SK-N-SH (cell line): ENCODE measurements at regions not wholly inside any gene's neighbourhood (a gene's known extent, or its start where the extent isn't known, plus 50 kb on each side); places are given as distances from the start of the nearest gene placed in this dataset.

Experiments
- CHD2 ChIP-seq: fragments of 150-350 bp; IDR thresholded peaks from 2 replicates; pipeline ENCODE4 v1.6.1; 2018; ENCODE audit warnings: low read length; ENCODE audit not compliant: partially characterized antibody
- CTCF ChIP-seq: fragments of 200-600 bp; sonication (generic); IDR thresholded peaks from 2 replicates; pipeline ENCODE4 v1.6.1; 2017; ENCODE audit warnings: antibody characterized with exemption, mild to moderate bottlenecking, moderate library complexity
- ELF1 ChIP-seq: IDR thresholded peaks from 2 replicates; pipeline ENCODE4 v1.4.0; 2012
- EP300 ChIP-seq, 2 experiments: IDR thresholded peaks; 2 replicates each; pipeline versions ENCODE4 v1.4.0 to v1.6.1; 2012; ENCODE audit warnings: borderline replicate concordance in 1 of 2, low read depth in 1 of 2, low read length in 1 of 2
- EZH2phosphoT487 ChIP-seq: fragments of 200-600 bp; sonication (generic); IDR thresholded peaks from 2 replicates; pipeline ENCODE4 v1.6.1; 2017; ENCODE audit warnings: low read depth, mixed run types, mild to moderate bottlenecking, antibody characterized with exemption, moderate library complexity, borderline replicate concordance
- FOXJ3 ChIP-seq: sonication (generic); formaldehyde crosslinking; IDR thresholded peaks from 2 replicates; pipeline ENCODE4 v1.5.1; 2020; ENCODE audit warnings: mild to moderate bottlenecking, missing genetic modification reagents
- IRF3 ChIP-seq: fragments of 150-350 bp; IDR thresholded peaks from 2 replicates; pipeline ENCODE4 v1.6.1; 2016; ENCODE audit warnings: mild to moderate bottlenecking, low read depth, low read length
- JUND ChIP-seq: IDR thresholded peaks from 2 replicates; pipeline ENCODE4 v1.4.0; 2012
- MXI1 ChIP-seq: IDR thresholded peaks from 2 replicates; pipeline ENCODE4 v1.6.1; 2012; ENCODE audit warnings: mild to moderate bottlenecking, low read depth, low read length, improper control_type of control experiment
- NFIC ChIP-seq: IDR thresholded peaks from 2 replicates; pipeline ENCODE4 v1.4.0; 2012; ENCODE audit warnings: borderline replicate concordance
- PBX3 ChIP-seq: IDR thresholded peaks from 2 replicates; pipeline ENCODE4; 2012
- RAD21 ChIP-seq: IDR thresholded peaks from 2 replicates; pipeline ENCODE4 v1.6.1; 2012; ENCODE audit warnings: mild to moderate bottlenecking, low read length
- REST ChIP-seq: IDR thresholded peaks from 2 replicates; pipeline ENCODE4 v1.6.1; 2012; ENCODE audit warnings: mild to moderate bottlenecking, low read depth, low read length, moderate library complexity
- SMC3 ChIP-seq: IDR thresholded peaks from 2 replicates; pipeline ENCODE4 v1.6.1; 2012; ENCODE audit warnings: low read depth, low read length, improper control_type of control experiment
- TEAD4 ChIP-seq: IDR thresholded peaks from 2 replicates; pipeline ENCODE4 v1.4.0; 2012; ENCODE audit warnings: mild to moderate bottlenecking, borderline replicate concordance; ENCODE audit not compliant: insufficient read depth
- USF1 ChIP-seq: IDR thresholded peaks from 2 replicates; pipeline ENCODE4 v1.4.0; 2012; ENCODE audit warnings: low read depth, borderline replicate concordance
- YY1 ChIP-seq: IDR thresholded peaks from 2 replicates; pipeline ENCODE4 v1.4.0; 2012; ENCODE audit warnings: low read depth, mild to moderate bottlenecking
- ZBTB33 ChIP-seq: IDR thresholded peaks from 2 replicates; pipeline ENCODE4 v1.4.0; 2012; ENCODE audit warnings: low read depth, borderline replicate concordance

GRCh38 chrX:45824471-45824870, 623.8 kb upstream of the DIPK2B start (continued):
- TF ChIP-seq CTCF, result peak; percentile 96
- TF ChIP-seq TEAD4, result no peak
- no peak for TF ChIP-seq CHD2
- TF ChIP-seq USF1, result no peak
- TF ChIP-seq EP300 (IDR thresholded peaks at IDR 0.05; ENCODE audit: borderline replicate concordance in 1 of 2, low read depth in 1 of 2, low read length in 1 of 2), result peak in 1 of 2 experiments; percentile 74; a peak in 2 of 4 replicates
- TF ChIP-seq RAD21, result peak; percentile 65
- no peak for TF ChIP-seq YY1
- TF ChIP-seq SMC3, result peak; percentile 63
- no peak for TF ChIP-seq ELF1
- TF ChIP-seq EZH2phosphoT487, result no peak
- TF ChIP-seq REST, result peak; percentile 54; the same call in 1 of the 2 replicates
- no peak for TF ChIP-seq IRF3
- TF ChIP-seq MXI1, result no peak
- peak; percentile 91 for TF ChIP-seq JUND
- TF ChIP-seq ZBTB33, result no peak
- TF ChIP-seq PBX3, result peak; percentile 88
- no peak for TF ChIP-seq FOXJ3
- peak; percentile 94 for TF ChIP-seq NFIC
